Heart right ventricle (tissue), 16 donors: ENCODE measurements at regions not wholly inside any gene's neighbourhood (a gene's known extent, or its start where the extent isn't known, plus 50 kb on each side); places are given as distances from the start of the nearest gene placed in this dataset.

Source experiments
- ATAC-seq, 8 donors: fragments of 200-7000 bp; cut with Tn5 transposase; one replicate each; pipeline ENCODE4 v1.9.1; 2020; ENCODE audit warnings: mild to moderate bottlenecking in 8 of 8, moderate library complexity in 8 of 8, moderate number of reproducible peaks in 1 of 8
- DNase-seq, 2 donors: peaks; one replicate each; pipeline ENCODE4 v3.0.0-alpha.2; 2020
- H3K27ac ChIP-seq, 10 donors: fragments of 200-600 bp; sonication (generic) in 2 of 10; one replicate each; pipeline versions ENCODE4 v1.5.0 to v1.8.0; 2020 to 2022; ENCODE audit warnings: mild to moderate bottlenecking in 3 of 10
- H3K27me3 ChIP-seq, 7 donors: fragments of 200-600 bp; one replicate each; pipeline ENCODE4 v1.8.0; 2021 to 2022; ENCODE audit warnings: mild to moderate bottlenecking in 2 of 7
- H3K36me3 ChIP-seq, 9 donors: fragments of 200-600 bp; sonication (generic) in 1 of 9; one replicate each; pipeline versions ENCODE4 v1.5.0 to v1.8.0; 2020 to 2022; ENCODE audit warnings: mild to moderate bottlenecking in 2 of 9
- H3K4me1 ChIP-seq, 9 donors: fragments of 200-600 bp; sonication (generic) in 1 of 9; one replicate each; pipeline versions ENCODE4 v1.5.0 to v1.8.0; 2020 to 2022; ENCODE audit warnings: mild to moderate bottlenecking in 4 of 9
- H3K4me3 ChIP-seq, 10 donors: fragments of 200-600 bp; sonication (generic) in 2 of 10; one replicate each; pipeline versions ENCODE4 v1.5.0 to v1.8.0; 2020 to 2022; ENCODE audit warnings: mild to moderate bottlenecking in 7 of 10, moderate library complexity in 2 of 10
- H3K9me3 ChIP-seq, 11 donors: fragments of 200-600 bp in 10 of 11; sonication (generic) in 2 of 11; one replicate each; pipeline versions ENCODE4 v1.5.0 to v1.8.0; 2013 to 2022; ENCODE audit warnings: mild to moderate bottlenecking in 2 of 11, control low read depth in 1 of 11, moderate library complexity in 1 of 11
- WGBS, 2 donors: extraction: QIAGEN DNeasy Blood & Tissue Kit; methylation state at CpG; one replicate each; pipeline ENCODE4 v1.1.7; 2013; ENCODE audit warnings: inconsistent platforms in 1 of 2; 5-methylcytosine and 5-hydroxymethylcytosine counted together
- intact Hi-C, 10 donors: fragments of 100-400 bp; cut with DNase I; formaldehyde crosslinking; loops; one replicate each; pipeline versions ENCODE4 v1.11.1 to v1.14.2; 2022
- TF ChIP-seq, protein P1 (sequence below), 9 donors: fragments of 200-600 bp; sonication (generic) in 2 of 9; IDR thresholded peaks; one replicate each; pipeline versions ENCODE4 v1.5.0 to v1.8.0; 2021 to 2022; ENCODE audit warnings: antibody characterized with exemption in 9 of 9, mild to moderate bottlenecking in 5 of 9, moderate library complexity in 1 of 9
- donor health status: Arrhythmogenic right ventricular cardiomyopathy.
- donor health status: ischemic (EF 13 %, LVEDD 7.1; RV severe dilation, severe dysfunction).
- donor health status: healthy with polysubstance abuse.
- donor health status: DM: no; HTN: yes; CAD: no.
- donor health status: DM: no; HTN: no; CAD: no.
- donor health status: ischemic (EF 25% LVEDD 6.9; RV normal size, moderate dysfunction).
- donor health status: ischemic (EF 25% LVEDD 5.7; RV mildly dilated, moderate dysfunction).
- donor health status: healthy.
- donor health status: DM: yes; HTN: yes; CAD: no.
- donor health status: Ischemic cardiomyopathy.
- donor health status: ischemic (EF 35%, LVEDD 5.7; RV mildly dilated, moderate dysfunction).
- donor health status: nonischemic (EF 11% LVEDD 7.7; RV severe dilation, severe dysfunction).
- donor health status: DM: yes; HTN: yes; CAD: no.
- donor health status: PGD.
- donor health status: ischemic (EF 29% LVEDD 5.4; RV normal size, mild dysfunction).
- donor health status: nonischemic (EF 23%, LVEDD 6.1; RV moderate dilation, normal function).

GRCh38 chr15:95864467-95864886, 466.0 kb upstream of the NR2F2 start:
- no peaks in the 10 kb centered on the region for H3K4me1 ChIP-seq
- H3K27me3 ChIP-seq, result no peaks in the 10 kb centered on the region
- 71% methylated on average over 3 of the region's 3 CpGs for WGBS, 2 donors
- intact Hi-C loops, result no loop called here
- H3K36me3 ChIP-seq, result no peaks in the 10 kb centered on the region
- no peaks in the 10 kb centered on the region for H3K9me3 ChIP-seq
- H3K4me3 ChIP-seq, result no peak overlapping the region
- ATAC-seq (no peak), DNase-seq (no peak)
- H3K27ac ChIP-seq, result no peak overlapping the region
- TF ChIP-seq, protein P1, sequence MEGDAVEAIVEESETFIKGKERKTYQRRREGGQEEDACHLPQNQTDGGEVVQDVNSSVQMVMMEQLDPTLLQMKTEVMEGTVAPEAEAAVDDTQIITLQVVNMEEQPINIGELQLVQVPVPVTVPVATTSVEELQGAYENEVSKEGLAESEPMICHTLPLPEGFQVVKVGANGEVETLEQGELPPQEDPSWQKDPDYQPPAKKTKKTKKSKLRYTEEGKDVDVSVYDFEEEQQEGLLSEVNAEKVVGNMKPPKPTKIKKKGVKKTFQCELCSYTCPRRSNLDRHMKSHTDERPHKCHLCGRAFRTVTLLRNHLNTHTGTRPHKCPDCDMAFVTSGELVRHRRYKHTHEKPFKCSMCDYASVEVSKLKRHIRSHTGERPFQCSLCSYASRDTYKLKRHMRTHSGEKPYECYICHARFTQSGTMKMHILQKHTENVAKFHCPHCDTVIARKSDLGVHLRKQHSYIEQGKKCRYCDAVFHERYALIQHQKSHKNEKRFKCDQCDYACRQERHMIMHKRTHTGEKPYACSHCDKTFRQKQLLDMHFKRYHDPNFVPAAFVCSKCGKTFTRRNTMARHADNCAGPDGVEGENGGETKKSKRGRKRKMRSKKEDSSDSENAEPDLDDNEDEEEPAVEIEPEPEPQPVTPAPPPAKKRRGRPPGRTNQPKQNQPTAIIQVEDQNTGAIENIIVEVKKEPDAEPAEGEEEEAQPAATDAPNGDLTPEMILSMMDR (IDR thresholded peaks at IDR 0.05), result no peak

GRCh38 chr15:95865330-95865739, 465.2 kb upstream of the NR2F2 start:
- no peak for DNase-seq
- Histone ChIP-seq H3K36me3 (no peaks in the 10 kb centered on the region), H3K4me1 (no peaks in the 10 kb centered on the region), H3K27me3 (no peaks in the 10 kb centered on the region), H3K27ac (no peak overlapping the region), H3K4me3 (no peak overlapping the region), H3K9me3 (no peaks in the 10 kb centered on the region)
- TF ChIP-seq, protein P1 (IDR thresholded peaks at IDR 0.05), result no peak
- ATAC-seq, result no peak
- intact Hi-C loops, result no loop called here
- 86% methylated on average over 4 of the region's 4 CpGs for WGBS, 2 donors

DNA sequence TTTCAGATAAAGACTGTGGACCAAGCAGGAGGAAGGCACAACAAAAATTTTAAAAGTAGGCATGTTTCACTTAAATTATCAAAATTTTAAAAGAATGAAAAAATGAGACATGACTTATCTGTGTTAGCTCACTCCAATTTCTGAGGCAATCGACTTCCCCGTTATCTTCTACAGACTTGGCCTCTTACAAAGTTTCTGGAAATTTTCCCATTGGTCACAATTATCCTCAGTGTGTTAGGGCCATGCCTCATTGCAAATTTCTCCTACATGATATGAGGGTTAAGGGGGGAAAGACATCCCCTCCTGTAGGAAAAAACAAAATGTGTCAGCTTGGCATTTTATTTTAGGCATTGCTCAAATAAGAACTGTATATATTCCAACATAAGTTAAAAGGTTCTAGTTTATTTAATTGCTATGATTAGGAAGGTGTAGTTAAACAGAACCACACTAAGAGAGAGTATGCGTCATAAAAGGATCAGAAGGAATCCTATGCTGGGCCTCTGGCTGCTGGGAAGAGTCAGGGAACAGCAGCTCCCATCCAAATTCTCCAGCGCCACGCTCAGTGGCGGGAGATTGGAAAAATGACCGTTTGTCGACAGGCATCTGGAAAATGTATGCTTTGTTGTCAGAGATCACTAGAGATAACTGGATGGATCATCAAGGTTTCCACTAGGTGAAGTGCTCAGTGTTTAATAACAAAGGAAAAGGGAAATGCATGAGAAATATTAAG, 463.6 kb upstream of the NR2F2 start:
- Histone ChIP-seq H3K4me3 (no peak overlapping the region), H3K4me1 (no peaks in the 10 kb centered on the region), H3K27me3 (no peaks in the 10 kb centered on the region), H3K9me3 (no peaks in the 10 kb centered on the region), H3K27ac (no peak overlapping the region), H3K36me3 (no peaks in the 10 kb centered on the region)
- TF ChIP-seq, protein P1 (IDR thresholded peaks at IDR 0.05), result no peak
- intact Hi-C loops, result no loop called here
- no peak for DNase-seq
- no peak for ATAC-seq
- 76 to 77% methylated on average over 8 of the region's 8 CpGs for WGBS, 2 donors

- DNase-seq, result no peak
- Histone ChIP-seq H3K36me3 (no peaks in the 10 kb centered on the region), H3K4me1 (no peaks in the 10 kb centered on the region), H3K27me3 (no peaks in the 10 kb centered on the region), H3K9me3 (no peaks in the 10 kb centered on the region), H3K4me3 (no peak overlapping the region), H3K27ac (no peak overlapping the region)
- no peak for ATAC-seq
- intact Hi-C loops, result no loop called here
- TF ChIP-seq, protein P1 (IDR thresholded peaks at IDR 0.05), result no peak
- 90 to 93% methylated on average over 5 of the region's 5 CpGs for WGBS, 2 donors
Measured at GRCh38 chr15:95868450-95868849, 462.1 kb upstream of the NR2F2 start.
